ENCODE measurements at regions not wholly inside any gene's neighbourhood (a gene's known extent, or its start where the extent isn't known, plus 50 kb on each side); places are given as distances from the start of the nearest gene placed in this dataset.

DNA sequence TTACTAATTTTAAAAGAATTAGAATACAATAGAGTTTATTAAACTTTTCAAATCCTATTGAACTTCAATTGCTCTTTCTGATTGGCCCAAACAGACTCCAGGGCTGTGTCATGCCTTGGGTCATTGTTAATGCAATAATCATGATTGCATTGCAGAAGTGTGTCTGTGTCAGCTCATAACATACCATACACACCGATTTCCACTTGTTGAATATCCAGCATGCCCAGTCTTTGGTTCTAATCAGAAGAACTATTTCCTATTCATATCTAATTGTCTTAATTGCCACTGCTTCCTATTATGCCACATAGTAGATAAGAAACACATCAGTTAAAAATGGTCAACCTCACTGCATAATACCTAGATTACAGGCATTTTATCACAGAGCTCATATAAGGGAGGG lies 106.1 kb upstream of the JAG1 start:
- H2BK120ac ChIP-seq (replicated peaks; ENCODE audit: low read depth, low read length) = no peak overlapping the region
- no peaks in the 10 kb centered on the region for H3K79me1 ChIP-seq (ENCODE audit: low read depth, low read length)
- no peak overlapping the region for H2BK12ac ChIP-seq (ENCODE audit: low read depth, low read length)
- no peaks in the 10 kb centered on the region for H3K36me3 ChIP-seq (ENCODE audit: control insufficient read depth in 2 of 4, insufficient read depth in 4 of 4, low read length in 3 of 4)
- no peak for DNase-seq (ENCODE audit: low read depth in 1 of 2, low spot score in 2 of 2)
- no peak overlapping the region for H3K9ac ChIP-seq (replicated peaks in 1 of 4; ENCODE audit: extremely low read depth in 1 of 4, low read depth in 3 of 4, low read length in 3 of 4)
- no peak overlapping the region for H3K4ac ChIP-seq (replicated peaks; ENCODE audit: insufficient read length, low read depth, low read length)
- no peak overlapping the region for H3K4me3 ChIP-seq (ENCODE audit: extremely low read depth in 1 of 4, insufficient read depth in 2 of 4, low read depth in 3 of 4, low read length in 4 of 4)
- H3K27me3 ChIP-seq (replicated peaks in 1 of 4; ENCODE audit: control insufficient read depth in 3 of 4, extremely low read depth in 1 of 4, insufficient read depth in 3 of 4, low read length in 3 of 4) = no peaks in the 10 kb centered on the region
- H3K56ac ChIP-seq (replicated peaks; ENCODE audit: insufficient read length, low read depth, low read length) = no peak overlapping the region
- no peaks in the 10 kb centered on the region for H3K79me2 ChIP-seq (ENCODE audit: control insufficient read depth in 1 of 2, insufficient read depth in 2 of 2, low read length in 2 of 2)
- H4K91ac ChIP-seq (replicated peaks; ENCODE audit: insufficient read length, low read length) = no peak overlapping the region
- no peak overlapping the region for H2BK20ac ChIP-seq (ENCODE audit: low read length)
- no peak overlapping the region for H3K4me2 ChIP-seq (ENCODE audit: insufficient read depth in 1 of 2, low read depth in 2 of 2, low read length in 2 of 2)
- no peak overlapping the region for H4K5ac ChIP-seq (ENCODE audit: insufficient read length, low read depth, low read length)
- TF ChIP-seq TEAD4 (IDR thresholded peaks at IDR 0.05; ENCODE audit: low read depth, low read length) (no peak), KDM5A (IDR thresholded peaks at IDR 0.05; ENCODE audit: low read length) (no peak), EZH2 (IDR thresholded peaks at IDR 0.05; ENCODE audit: low read depth, low read length, severe bottlenecking) (no peak), EP300 (IDR thresholded peaks at IDR 0.05; ENCODE audit: borderline replicate concordance in 1 of 2, low read depth in 2 of 2, low read length in 2 of 2) (no peak), CHD2 (IDR thresholded peaks at IDR 0.05; ENCODE audit: low read length) (no peak), POLR2AphosphoS5 (IDR thresholded peaks at IDR 0.05; ENCODE audit: low read depth, low read length) (no peak), KDM4A (IDR thresholded peaks at IDR 0.05; ENCODE audit: low read depth, low read length, severe bottlenecking) (no peak), CTBP2 (IDR thresholded peaks at IDR 0.05; ENCODE audit: borderline replicate concordance, insufficient read depth, insufficient read length, low read length) (no peak), GABPA (IDR thresholded peaks at IDR 0.05; ENCODE audit: borderline replicate concordance, insufficient read depth, low read length) (no peak)
- H3K4me1 ChIP-seq (replicated peaks in 1 of 4; ENCODE audit: control insufficient read depth in 3 of 4, insufficient read depth in 4 of 4, low read length in 3 of 4) = peaks cover 5 to 15% (median 12%) of the 10 kb centered on the region in 4 experiments; a peak in 6 of 7 replicates
- FAIRE-seq = no peak
- H3K27ac ChIP-seq (ENCODE audit: low read depth, low read length) = no peak overlapping the region
- no peak overlapping the region for H4K8ac ChIP-seq (ENCODE audit: extremely low read depth, insufficient read depth, low read length)
- no peak overlapping the region for H2BK5ac ChIP-seq (ENCODE audit: low read depth, low read length)
- ChIA-PET CTCF (ENCODE audit: partially characterized antibody) (interaction anchor here (0.7 to 1.6 kb wide), 2 partner anchors 106 to 253 kb away, joined by 3 read pairs; partner anchors contain the start of gene JAG1), POLR2A (ENCODE audit: partially characterized antibody) (interaction anchor here (0.8 kb wide), 1 partner anchor 109 kb away, joined by 3 read pairs; no protein-coding TSS in a partner anchor)
- 81% methylated on average over 1 of the region's 1 CpG; no CpG with 5 or more reads in 1 of the 2 experiments for WGBS, 2 experiments (ENCODE audit: extremely low coverage in 1 of 2, insufficient coverage in 1 of 2, insufficient read length in 1 of 2, insufficient replicate concordance in 2 of 2, low coverage in 1 of 2, low lambda C conversion rate in 2 of 2, missing lambda C conversion rate in 1 of 2)
- H4K20me1 ChIP-seq (replicated peaks in 1 of 2; ENCODE audit: control insufficient read depth in 1 of 2, insufficient read depth in 2 of 2, low read length in 2 of 2) = no peaks in the 10 kb centered on the region
- H3K18ac ChIP-seq (ENCODE audit: extremely low read depth, low read length) = no peak overlapping the region
- H2AK5ac ChIP-seq (ENCODE audit: low read depth, low read length) = no peak overlapping the region
- H3K23me2 ChIP-seq (ENCODE audit: low read depth, low read length) = no peaks in the 10 kb centered on the region
- H3K14ac ChIP-seq (ENCODE audit: insufficient read length) = no peak overlapping the region
- H2AFZ ChIP-seq (ENCODE audit: low read length) = no peak overlapping the region
- H3K9me3 ChIP-seq (ENCODE audit: insufficient read depth in 2 of 2, low read depth in 1 of 2, low read length in 1 of 2) = no peaks in the 10 kb centered on the region
- H3K23ac ChIP-seq (ENCODE audit: insufficient read length) = no peak overlapping the region
- H2BK15ac ChIP-seq (ENCODE audit: low read length) = no peak overlapping the region

Data from H1 (cell line).